ENCODE measurements at regions not wholly inside any gene's neighbourhood (a gene's known extent, or its start where the extent isn't known, plus 50 kb on each side); places are given as distances from the start of the nearest gene placed in this dataset.
"Not testable (repeated sequence)": the region's sequence is repeated elsewhere in the genome, so short reads cannot be mapped to it uniquely, and the experiment has no call there.

- ATAC-seq (no peak), DNase-seq (ENCODE audit: low spot score in 2 of 2) (no peak)
- H3K36me3 Mint-ChIP-seq, result no peaks in the 10 kb centered on the region
- no peaks in the 10 kb centered on the region for H3K4me1 Mint-ChIP-seq
- no peak overlapping the region for H3K27ac Mint-ChIP-seq
- peaks cover 27% of the 10 kb centered on the region for H3K9me3 Mint-ChIP-seq
- no peak overlapping the region for H3K4me3 Mint-ChIP-seq
Measured at GRCh38 chr12:16789204-16789790, 183.3 kb upstream of the LMO3 start.

- no peaks in the 10 kb centered on the region for H3K4me1 Mint-ChIP-seq
- ATAC-seq, result no peak
- peaks cover 24% of the 10 kb centered on the region for H3K9me3 Mint-ChIP-seq
- H3K27ac Mint-ChIP-seq, result no peak overlapping the region
- H3K4me3 Mint-ChIP-seq, result no peak overlapping the region
- no peaks in the 10 kb centered on the region for H3K36me3 Mint-ChIP-seq
- DNase-seq (ENCODE audit: low spot score in 2 of 2), result no peak
Measured at GRCh38 chr12:16788506-16789203, 182.7 kb upstream of the LMO3 start.

DNA sequence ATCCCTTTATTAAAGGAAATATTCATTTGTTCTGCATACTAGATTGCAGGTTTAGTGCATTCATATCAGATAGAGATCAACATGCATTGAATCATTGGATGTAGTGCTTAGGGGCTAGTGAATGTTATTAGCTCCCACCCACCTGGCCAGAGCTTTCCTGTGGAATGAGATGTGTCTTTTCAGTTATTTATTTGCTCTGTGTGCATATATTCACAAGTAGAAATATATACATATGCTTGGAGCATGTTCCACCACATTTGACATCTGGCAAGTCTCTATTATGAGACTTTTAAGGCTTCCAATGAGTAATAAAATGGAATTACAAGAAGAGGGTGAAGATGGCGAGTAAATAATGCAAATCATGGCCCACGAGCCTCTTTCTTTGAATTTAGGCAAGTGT is 180.0 kb upstream of the LMO3 start:
- H3K36me3 Mint-ChIP-seq, result no peaks in the 10 kb centered on the region
- peaks cover 12% of the 10 kb centered on the region for H3K9me3 Mint-ChIP-seq
- H3K4me1 Mint-ChIP-seq, result no peaks in the 10 kb centered on the region
- no peak overlapping the region for H3K4me3 Mint-ChIP-seq
- ATAC-seq (no peak), DNase-seq (ENCODE audit: low spot score in 2 of 2) (no peak)
- H3K27ac Mint-ChIP-seq, result no peak overlapping the region

DNA sequence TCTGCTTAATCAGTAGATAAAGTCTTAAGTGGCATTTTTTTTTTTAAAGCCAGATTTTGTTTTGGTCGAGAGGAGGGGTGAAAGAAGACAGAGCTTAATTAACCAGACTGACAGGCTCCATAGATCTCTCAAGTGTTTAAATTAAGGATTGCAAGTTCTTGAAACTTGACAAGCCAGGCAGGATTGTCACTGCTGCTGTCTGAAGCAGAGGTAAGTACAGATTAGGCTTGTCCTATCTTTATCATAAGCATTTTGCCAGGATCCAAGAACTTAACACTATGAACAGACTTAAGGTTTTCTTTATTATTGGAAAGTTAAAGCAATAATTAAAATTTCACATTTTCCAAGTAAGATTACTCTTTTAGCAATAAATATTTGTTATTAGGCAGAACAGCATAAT is 179.6 kb upstream of the LMO3 start:
- Mint-ChIP-seq H3K4me1 (no peaks in the 10 kb centered on the region), H3K27ac (no peak overlapping the region), H3K9me3 (peaks cover 9% of the 10 kb centered on the region), H3K4me3 (no peak overlapping the region), H3K36me3 (no peaks in the 10 kb centered on the region)
- DNase-seq (ENCODE audit: low spot score in 2 of 2) (no peak), ATAC-seq (no peak)

- not testable (repeated sequence) for ATAC-seq; DNase-seq (ENCODE audit: low spot score in 2 of 2)
- H3K9me3 Mint-ChIP-seq, result peaks cover 17% of the 10 kb centered on the region
Measured at GRCh38 chr12:16769129-16769528, 163.2 kb upstream of the LMO3 start.

DNA sequence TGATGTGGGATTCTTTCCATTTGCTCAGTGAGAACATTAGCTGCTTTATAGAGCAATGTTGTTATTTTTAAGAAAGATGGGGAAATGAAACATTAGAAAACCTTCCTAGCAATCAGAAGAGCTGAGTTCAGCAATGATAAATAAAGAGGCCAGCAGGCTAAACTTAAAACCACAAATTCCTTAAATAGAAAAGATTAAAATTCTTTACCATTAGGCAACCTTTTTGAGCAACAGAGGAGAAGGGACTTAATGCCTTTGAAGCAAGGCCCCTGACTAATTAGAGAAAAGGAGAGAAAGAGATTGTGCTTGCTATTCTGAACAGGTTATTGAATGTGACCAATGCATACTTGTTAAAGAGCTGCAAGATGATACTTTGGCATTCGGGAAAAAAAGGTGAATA is 160.8 kb upstream of the LMO3 start:
- DNase-seq (ENCODE audit: low spot score in 2 of 2) (no peak), ATAC-seq (no peak)
- Mint-ChIP-seq H3K4me1 (no peaks in the 10 kb centered on the region), H3K9me3 (peaks cover 13% of the 10 kb centered on the region), H3K27ac (no peak overlapping the region), H3K4me3 (no peak overlapping the region), H3K36me3 (no peaks in the 10 kb centered on the region)

More at GRCh38 chr12:16769129-16769528, 163.2 kb upstream of the LMO3 start:
- H3K27ac Mint-ChIP-seq, H3K4me1 Mint-ChIP-seq, H3K36me3 Mint-ChIP-seq, H3K4me3 Mint-ChIP-seq: not testable (repeated sequence)

DNA sequence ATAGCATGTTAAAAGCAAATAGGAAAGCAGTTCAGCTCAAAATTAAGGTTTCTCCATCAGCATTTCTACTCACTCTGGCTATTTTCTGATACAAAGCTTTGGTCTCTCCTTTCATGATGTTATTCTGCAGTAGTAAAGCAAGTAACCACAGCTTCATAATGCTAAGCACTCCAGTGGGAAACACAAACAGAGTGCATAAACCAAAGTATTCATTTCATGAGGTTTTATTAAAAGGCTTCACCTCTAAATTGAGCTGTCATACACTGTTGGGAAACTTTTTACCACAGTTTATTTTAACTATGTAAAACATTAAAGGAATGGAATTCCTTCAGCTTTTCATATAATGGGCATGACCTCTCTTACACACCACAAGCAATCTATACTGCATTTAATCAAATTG is 157.9 kb upstream of the LMO3 start:
- ATAC-seq, result no peak

GRCh38 chr12:16756833-16757555 is 151.0 kb upstream of the LMO3 start:
- no peak overlapping the region for H3K4me3 Mint-ChIP-seq
- H3K9me3 Mint-ChIP-seq, result peaks cover 10% of the 10 kb centered on the region
- no peak for ATAC-seq
- DNase-seq (ENCODE audit: low spot score in 2 of 2), result no peak
- no peaks in the 10 kb centered on the region for H3K4me1 Mint-ChIP-seq
- H3K27ac Mint-ChIP-seq, result no peak overlapping the region
- H3K36me3 Mint-ChIP-seq, result no peaks in the 10 kb centered on the region

More for the DNA sequence above, 157.9 kb upstream of the LMO3 start:
- peaks cover 12% of the 10 kb centered on the region for H3K9me3 Mint-ChIP-seq
- no peak overlapping the region for H3K27ac Mint-ChIP-seq
- H3K4me3 Mint-ChIP-seq, result no peak overlapping the region
- H3K36me3 Mint-ChIP-seq, result no peaks in the 10 kb centered on the region
- no peaks in the 10 kb centered on the region for H3K4me1 Mint-ChIP-seq
- no peak for DNase-seq (ENCODE audit: low spot score in 2 of 2)

DNA sequence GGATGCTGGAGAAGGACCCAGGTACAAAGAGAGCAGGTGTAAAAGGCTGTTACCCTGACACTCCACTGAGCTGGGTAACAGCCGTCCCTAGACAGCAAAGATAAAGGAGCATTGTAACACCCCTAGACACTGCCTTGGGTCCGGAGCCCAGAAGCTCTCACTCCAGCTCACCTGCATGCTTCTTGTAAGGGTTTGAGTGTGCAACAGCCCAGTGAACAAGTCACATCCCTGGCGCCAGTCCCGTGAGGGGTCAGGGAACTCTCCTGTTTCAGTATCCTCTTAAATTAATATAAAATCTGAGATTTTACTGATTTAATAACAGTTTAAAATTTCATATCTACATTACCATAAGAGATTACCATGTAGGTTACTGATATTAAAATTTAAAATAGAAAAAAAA is 124.8 kb upstream of the LMO3 start:
- no peaks in the 10 kb centered on the region for H3K36me3 Mint-ChIP-seq
- H3K9me3 Mint-ChIP-seq, result peaks cover 6% of the 10 kb centered on the region
- no peaks in the 10 kb centered on the region for H3K4me1 Mint-ChIP-seq
- DNase-seq (ENCODE audit: low spot score in 2 of 2) (no peak), ATAC-seq (no peak)
- H3K27ac Mint-ChIP-seq, result no peak overlapping the region
- H3K4me3 Mint-ChIP-seq, result no peak overlapping the region

GRCh38 chr12:16726879-16727278 is 120.9 kb upstream of the LMO3 start:
- no peak for DNase-seq (ENCODE audit: low spot score in 2 of 2)
- H3K4me3 Mint-ChIP-seq, result no peak overlapping the region
- H3K4me1 Mint-ChIP-seq, result no peaks in the 10 kb centered on the region
- no peaks in the 10 kb centered on the region for H3K36me3 Mint-ChIP-seq
- H3K9me3 Mint-ChIP-seq, result peaks cover 6% of the 10 kb centered on the region
- no peak for ATAC-seq
- H3K27ac Mint-ChIP-seq, result no peak overlapping the region

- Mint-ChIP-seq H3K36me3 (no peaks in the 10 kb centered on the region), H3K27ac (no peak overlapping the region), H3K4me3 (no peak overlapping the region), H3K9me3 (peaks cover 4% of the 10 kb centered on the region), H3K4me1 (no peaks in the 10 kb centered on the region)
- ATAC-seq (no peak), DNase-seq (ENCODE audit: low spot score in 2 of 2) (no peak)
Measured at GRCh38 chr12:16719713-16720416, 113.9 kb upstream of the LMO3 start.

- ATAC-seq, result no peak
- Mint-ChIP-seq H3K9me3 (peaks cover 7% of the 10 kb centered on the region), H3K4me3 (no peak overlapping the region), H3K4me1 (no peaks in the 10 kb centered on the region), H3K27ac (no peak overlapping the region), H3K36me3 (no peaks in the 10 kb centered on the region)
- no peak for DNase-seq (ENCODE audit: low spot score in 2 of 2)
Measured at GRCh38 chr12:16716928-16717327, 111.0 kb upstream of the LMO3 start.

DNA sequence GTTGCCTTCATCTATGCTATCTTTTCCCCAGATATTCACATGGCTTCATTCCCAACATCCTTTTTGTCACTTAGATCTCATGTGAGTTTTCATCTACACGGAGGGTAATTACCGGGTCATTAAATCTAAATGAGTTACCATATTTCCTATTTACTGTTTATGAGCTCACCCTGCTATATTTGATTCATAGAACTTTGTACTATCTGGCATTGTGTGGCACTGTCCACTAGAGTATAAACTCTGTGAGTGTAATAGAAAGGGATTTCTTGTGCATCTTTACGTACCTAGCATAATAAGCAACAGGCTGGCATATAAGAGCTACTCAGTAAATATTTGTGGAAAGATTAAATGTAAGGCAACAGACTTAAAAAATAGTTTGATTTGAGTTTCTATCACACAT is 86.1 kb upstream of the LMO3 start:
- H3K4me1 Mint-ChIP-seq, result no peaks in the 10 kb centered on the region
- ATAC-seq, result no peak
- no peak for DNase-seq (ENCODE audit: low spot score in 2 of 2)

DNA sequence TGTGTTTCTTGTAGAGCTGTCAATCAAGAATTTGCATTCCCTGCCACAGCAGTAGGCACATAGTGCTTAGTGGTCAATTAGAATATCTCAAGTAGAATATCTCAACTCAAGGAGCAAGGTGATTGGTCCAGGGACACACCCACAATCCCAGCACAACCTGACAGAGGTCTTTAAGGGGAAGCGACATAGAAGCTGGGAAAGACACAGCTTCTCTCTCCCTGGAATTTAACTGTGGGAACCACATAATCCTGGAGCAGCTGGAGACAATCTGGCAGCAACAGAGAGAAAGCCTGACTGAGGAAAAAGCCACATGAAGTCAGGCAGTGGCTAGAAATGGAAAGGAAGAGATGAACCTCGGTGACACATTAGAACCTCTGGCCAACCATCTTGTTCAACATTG is 85.7 kb upstream of the LMO3 start:
- H3K9me3 Mint-ChIP-seq, result peaks cover 15% of the 10 kb centered on the region
- no peak overlapping the region for H3K4me3 Mint-ChIP-seq
- no peaks in the 10 kb centered on the region for H3K4me1 Mint-ChIP-seq
- DNase-seq (ENCODE audit: low spot score in 2 of 2) (no peak), ATAC-seq (no peak)
- no peaks in the 10 kb centered on the region for H3K36me3 Mint-ChIP-seq
- H3K27ac Mint-ChIP-seq, result no peak overlapping the region

More for the DNA sequence above, 86.1 kb upstream of the LMO3 start:
- no peaks in the 10 kb centered on the region for H3K36me3 Mint-ChIP-seq
- H3K27ac Mint-ChIP-seq, result no peak overlapping the region
- no peak overlapping the region for H3K4me3 Mint-ChIP-seq
- H3K9me3 Mint-ChIP-seq, result peaks cover 17% of the 10 kb centered on the region

GRCh38 chr12:16688200-16688599 is 82.2 kb upstream of the LMO3 start:
- Mint-ChIP-seq H3K9me3 (peaks cover 18% of the 10 kb centered on the region), H3K4me1 (no peaks in the 10 kb centered on the region), H3K27ac (no peak overlapping the region), H3K4me3 (no peak overlapping the region), H3K36me3 (no peaks in the 10 kb centered on the region)
- no peak for ATAC-seq
- DNase-seq (ENCODE audit: low spot score in 2 of 2), result no peak
